ENCODE measurements at regions not wholly inside any gene's neighbourhood (a gene's known extent, or its start where the extent isn't known, plus 50 kb on each side); places are given as distances from the start of the nearest gene placed in this dataset.

- no peak for DNase-seq
Measured at GRCh38 chr4:3715855-3716630, 50.1 kb upstream of the ADRA2C start.

GRCh38 chr4:3715061-3715854 lies 50.9 kb upstream of the ADRA2C start:
- peak in 1 of 3 experiments; percentile 8 for DNase-seq

GRCh38 chr4:3714642-3715001 lies 51.6 kb upstream of the ADRA2C start:
- no peak for DNase-seq

GRCh38 chr4:3713817-3714641 lies 52.2 kb upstream of the ADRA2C start:
- no peak for DNase-seq

GRCh38 chr4:3713346-3713745 lies 52.8 kb upstream of the ADRA2C start:
- DNase-seq: no peak

GRCh38 chr4:3712936-3713335 lies 53.2 kb upstream of the ADRA2C start:
- no peak for DNase-seq

GRCh38 chr4:3712112-3712805 lies 53.9 kb upstream of the ADRA2C start:
- no peak for DNase-seq

- DNase-seq: no peak
Measured at GRCh38 chr4:3711183-3712111, 54.7 kb upstream of the ADRA2C start.

- no peak for DNase-seq
Measured at GRCh38 chr4:3710451-3711182, 55.6 kb upstream of the ADRA2C start.

- no peak for DNase-seq
Measured at GRCh38 chr4:3709846-3710441, 56.2 kb upstream of the ADRA2C start.

- DNase-seq: no peak
Measured at GRCh38 chr4:3709061-3709845, 56.9 kb upstream of the ADRA2C start.

GRCh38 chr4:3708611-3709010 lies 57.6 kb upstream of the ADRA2C start:
- DNase-seq: no peak

GRCh38 chr4:3708103-3708510 lies 58.1 kb upstream of the ADRA2C start:
- DNase-seq: no peak

- DNase-seq: no peak
Measured at GRCh38 chr4:3707423-3708102, 58.6 kb upstream of the ADRA2C start.

- no peak for DNase-seq
Measured at GRCh38 chr4:3706565-3707422, 59.4 kb upstream of the ADRA2C start.

- DNase-seq: no peak
Measured at GRCh38 chr4:3706111-3706511, 60.1 kb upstream of the ADRA2C start.

- no peak for DNase-seq
Measured at GRCh38 chr4:3705236-3705987, 60.8 kb upstream of the ADRA2C start.

All from NCI-H1417 (cell line).